Endothelial cell of umbilical vein (primary cell): ENCODE measurements at regions not wholly inside any gene's neighbourhood (a gene's known extent, or its start where the extent isn't known, plus 50 kb on each side); places are given as distances from the start of the nearest gene placed in this dataset.

Source experiments
- BruUV-seq: library from RNA; stranded (reverse); fragments of 400-500 nt; replicated peaks from 2 replicates; lab custom pipeline; 2021; lab: Mats Ljungman, UMichigan
- CTCF ChIA-PET: fragments of 300-600, 350-600 bp; sonication (Branson Sonifier 250); formaldehyde crosslinking; loops from one replicate; lab custom pipeline; 2021; ENCODE audit warnings: antibody characterized with exemption, inconsistent platforms; lab: Charles Lee
- POLR2A ChIA-PET: fragments of 300-600, 350-600 bp; sonication (Branson Sonifier 250); formaldehyde crosslinking; loops from one replicate; lab custom pipeline; 2021; ENCODE audit warnings: antibody characterized with exemption, inconsistent platforms; lab: Charles Lee
- DNase-seq: peaks from one replicate; pipeline ENCODE4 v3.0.0-alpha.2; 2011; ENCODE audit warnings: low read depth, low spot score
- FAIRE-seq: peaks from 2 replicates; lab custom pipeline; 2011; peaks lifted over from hg19 to GRCh38; lab: Jason Lieb, UNC
- H2AFZ ChIP-seq: 2 replicates; pipeline ENCODE4 v1.6.0; 2012; ENCODE audit warnings: low read depth, low read length, control low read depth, inconsistent platforms
- H3K27ac ChIP-seq: 2 replicates; pipeline ENCODE4 v1.5.1; 2011; ENCODE audit warnings: low read depth, mild to moderate bottlenecking, control low read depth, low read length, moderate library complexity; ENCODE audit not compliant: insufficient read depth
- H3K27me3 ChIP-seq, 2 experiments: 2 replicates each; pipeline versions ENCODE4 v1.6.0 to v1.6.1; 2011; ENCODE audit warnings: low read length in 2 of 2, mixed read lengths in 1 of 2; ENCODE audit not compliant: control insufficient read depth in 2 of 2, insufficient read depth in 2 of 2
- H3K36me3 ChIP-seq, 2 experiments: 2 replicates in 1 of 2; 3 replicates in 1 of 2; pipeline ENCODE4 v1.5.1; 2011; ENCODE audit warnings: low read length in 2 of 2, mild to moderate bottlenecking in 1 of 2, moderate library complexity in 1 of 2; ENCODE audit not compliant: control insufficient read depth in 2 of 2, insufficient read depth in 2 of 2; ENCODE audit errors: extremely low read depth in 1 of 2
- H3K4me1 ChIP-seq: 3 replicates; pipeline ENCODE4 v1.5.1; 2011; ENCODE audit warnings: mild to moderate bottlenecking, low read length; ENCODE audit not compliant: control insufficient read depth, insufficient read depth; ENCODE audit errors: extremely low read depth
- H3K4me2 ChIP-seq: 2 replicates; pipeline ENCODE4 v1.6.1; 2011; ENCODE audit warnings: low read length, control low read depth, mixed read lengths; ENCODE audit not compliant: insufficient read depth
- H3K4me3 ChIP-seq, 3 experiments: fragments of 200-600 bp in 1 of 3; sonication (generic), shearing (Covaris generic) in 1 of 3; replicated peaks in 1 of 3; 2 replicates each; pipeline ENCODE4 v1.5.1; 2011 to 2016; ENCODE audit warnings: control low read depth in 3 of 3, low read length in 3 of 3, mild to moderate bottlenecking in 2 of 3, inconsistent platforms in 1 of 3, low read depth in 1 of 3, moderate library complexity in 1 of 3; ENCODE audit not compliant: insufficient read depth in 1 of 3
- H3K79me2 ChIP-seq: 2 replicates; pipeline ENCODE4 v1.6.0; 2012; ENCODE audit warnings: low read length, inconsistent platforms; ENCODE audit not compliant: control insufficient read depth, insufficient read depth
- H3K9ac ChIP-seq: replicated peaks from 2 replicates; pipeline ENCODE3; 2011; ENCODE audit warnings: low read length, control low read depth; ENCODE audit not compliant: insufficient read depth; ENCODE audit errors: extremely low read depth
- H3K9me1 ChIP-seq: replicated peaks from 3 replicates; pipeline ENCODE4 v1.6.0; 2011; ENCODE audit warnings: mild to moderate bottlenecking, low read length; ENCODE audit not compliant: control insufficient read depth, insufficient read depth; ENCODE audit errors: extremely low read depth
- H3K9me3 ChIP-seq: replicated peaks from 2 replicates; pipeline ENCODE4 v1.5.1; 2012; ENCODE audit warnings: low read length, inconsistent platforms; ENCODE audit not compliant: control insufficient read depth, insufficient read depth
- H4K20me1 ChIP-seq: replicated peaks from 2 replicates; pipeline ENCODE3; 2011; ENCODE audit warnings: mild to moderate bottlenecking, low read length; ENCODE audit not compliant: control insufficient read depth, insufficient read depth; ENCODE audit errors: extremely low read depth
- EZH2 ChIP-seq: IDR thresholded peaks from 2 replicates; pipeline ENCODE4 v1.6.1; 2012; ENCODE audit warnings: borderline replicate concordance, low read depth, mild to moderate bottlenecking, moderate library complexity, low read length, inconsistent platforms; ENCODE audit not compliant: severe bottlenecking
- FOS ChIP-seq: IDR thresholded peaks from 2 replicates; pipeline ENCODE4 v1.6.1; 2011; ENCODE audit warnings: mild to moderate bottlenecking, low read length, moderate library complexity, borderline replicate concordance; ENCODE audit not compliant: insufficient read depth
- GATA2 ChIP-seq: IDR thresholded peaks from 2 replicates; pipeline ENCODE4 v1.7.0; 2011; ENCODE audit warnings: low read depth, mild to moderate bottlenecking, moderate library complexity, mixed read lengths, low read length; ENCODE audit not compliant: insufficient read length, insufficient read depth
- JUN ChIP-seq: IDR thresholded peaks from 2 replicates; pipeline ENCODE4 v1.6.1; 2011; ENCODE audit warnings: borderline replicate concordance, low read depth; ENCODE audit not compliant: insufficient read length, insufficient read depth
- MAX ChIP-seq: IDR thresholded peaks from 2 replicates; pipeline ENCODE4 v1.6.1; 2011; ENCODE audit not compliant: insufficient read depth, insufficient read length
- MYC ChIP-seq: IDR thresholded peaks from one replicate; pipeline ENCODE4 v1.6.1; 2011; ENCODE audit warnings: mild to moderate bottlenecking, low read depth, low read length
- POLR2A ChIP-seq: IDR thresholded peaks from 2 replicates; pipeline ENCODE4 v1.6.1; 2012; ENCODE audit warnings: low read depth, mild to moderate bottlenecking, control low read depth, low read length
- POLR2AphosphoS5 ChIP-seq: IDR thresholded peaks from 2 replicates; pipeline ENCODE4 v1.6.1; 2012; ENCODE audit warnings: low read depth, mild to moderate bottlenecking, control low read depth, low read length, moderate library complexity; ENCODE audit not compliant: insufficient read depth
- dilution Hi-C: fragments of 300-500 bp; cut with MboI; formaldehyde crosslinking; loops from one replicate; pipeline ENCODE4 v1.15.0; 2019; ENCODE audit warnings: low sequenced_read_pairs; ENCODE audit not compliant: extremely low pct_ligation_motif_present
- intact Hi-C: fragments of 100-400 bp; cut with micrococcal nuclease; formaldehyde crosslinking; loops from one replicate; pipeline ENCODE4 v1.10.0; 2022
- TF ChIP-seq, protein P1 (sequence below), 2 donors: IDR thresholded peaks; 1 replicate in 1 of 2; 2 replicates in 1 of 2; pipeline ENCODE4 v1.5.1; 2011; ENCODE audit warnings: low read length in 2 of 2, mild to moderate bottlenecking in 2 of 2, moderate library complexity in 2 of 2, control low read depth in 1 of 2, inconsistent platforms in 1 of 2, low read depth in 1 of 2; ENCODE audit not compliant: insufficient read depth in 1 of 2; ENCODE audit errors: extremely low read depth in 1 of 2

- Histone ChIP-seq H3K36me3 (no peaks in the 10 kb centered on the region), H3K4me2 (no peak overlapping the region), H3K27me3 (peaks cover 0 to 4% of the 10 kb centered on the region in 2 experiments), H4K20me1 (no peaks in the 10 kb centered on the region), H3K9ac (no peak overlapping the region), H3K9me3 (no peaks in the 10 kb centered on the region), H2AFZ (no peak overlapping the region), H3K27ac (no peak overlapping the region), H3K4me3 (no peak overlapping the region), H3K4me1 (no peaks in the 10 kb centered on the region), H3K79me2 (no peaks in the 10 kb centered on the region), H3K9me1 (no peaks in the 10 kb centered on the region)
- POLR2A ChIA-PET, result no interaction called here
- intact Hi-C loops (no loop called here), dilution Hi-C loops (no loop called here)
- FAIRE-seq (no peak), DNase-seq (no peak)
- CTCF ChIA-PET, result no interaction called here
- no peak for TF ChIP-seq FOS
- no peak for TF ChIP-seq POLR2A
- TF ChIP-seq JUN, result no peak
- TF ChIP-seq, protein P1, sequence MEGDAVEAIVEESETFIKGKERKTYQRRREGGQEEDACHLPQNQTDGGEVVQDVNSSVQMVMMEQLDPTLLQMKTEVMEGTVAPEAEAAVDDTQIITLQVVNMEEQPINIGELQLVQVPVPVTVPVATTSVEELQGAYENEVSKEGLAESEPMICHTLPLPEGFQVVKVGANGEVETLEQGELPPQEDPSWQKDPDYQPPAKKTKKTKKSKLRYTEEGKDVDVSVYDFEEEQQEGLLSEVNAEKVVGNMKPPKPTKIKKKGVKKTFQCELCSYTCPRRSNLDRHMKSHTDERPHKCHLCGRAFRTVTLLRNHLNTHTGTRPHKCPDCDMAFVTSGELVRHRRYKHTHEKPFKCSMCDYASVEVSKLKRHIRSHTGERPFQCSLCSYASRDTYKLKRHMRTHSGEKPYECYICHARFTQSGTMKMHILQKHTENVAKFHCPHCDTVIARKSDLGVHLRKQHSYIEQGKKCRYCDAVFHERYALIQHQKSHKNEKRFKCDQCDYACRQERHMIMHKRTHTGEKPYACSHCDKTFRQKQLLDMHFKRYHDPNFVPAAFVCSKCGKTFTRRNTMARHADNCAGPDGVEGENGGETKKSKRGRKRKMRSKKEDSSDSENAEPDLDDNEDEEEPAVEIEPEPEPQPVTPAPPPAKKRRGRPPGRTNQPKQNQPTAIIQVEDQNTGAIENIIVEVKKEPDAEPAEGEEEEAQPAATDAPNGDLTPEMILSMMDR (IDR thresholded peaks at IDR 0.05; ENCODE audit: extremely low read depth in 1 of 2, insufficient read depth in 1 of 2, low read depth in 1 of 2, low read length in 2 of 2), result no peak
- TF ChIP-seq MYC, result no peak
- no peak for TF ChIP-seq POLR2AphosphoS5
- TF ChIP-seq MAX, result no peak
- TF ChIP-seq GATA2, result no peak
- TF ChIP-seq EZH2, result no peak
- no TSS peak for BruUV-seq
Observed at GRCh38 chr6:21521276-21521675, 72.3 kb upstream of the SOX4 start.
